ENCODE measurements at regions not wholly inside any gene's neighbourhood (a gene's known extent, or its start where the extent isn't known, plus 50 kb on each side); places are given as distances from the start of the nearest gene placed in this dataset.

DNA sequence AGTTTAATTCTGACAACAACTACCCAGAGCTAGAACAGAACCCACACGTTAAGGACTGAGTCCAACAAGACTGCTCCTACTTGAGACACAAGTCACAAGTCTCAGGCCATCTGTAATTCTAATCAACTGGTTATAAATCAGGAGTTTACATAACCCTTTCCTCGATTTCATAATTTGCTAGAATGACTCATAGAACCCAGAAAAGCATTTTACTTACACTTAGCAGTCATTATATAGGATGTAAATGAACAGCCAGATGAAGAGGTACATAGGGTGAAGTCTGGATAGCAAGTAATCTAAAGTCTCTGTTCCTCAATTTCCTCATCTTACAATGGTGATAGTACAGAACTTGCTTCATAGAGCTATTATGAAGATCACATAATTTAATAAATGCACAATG lies 1018.2 kb downstream of the DIPK2A start:
- Histone ChIP-seq H3K79me2 (ENCODE audit: low read length) (no peaks in the 10 kb centered on the region), H4K20me1 (ENCODE audit: insufficient read depth, low read depth, low read length) (no peaks in the 10 kb centered on the region), H3K4me1 (ENCODE audit: low read length) (no peaks in the 10 kb centered on the region), H3K9ac (ENCODE audit: low read length) (no peak overlapping the region), H3K4me3 (ENCODE audit: low read length) (no peak overlapping the region), H3K27me3 (ENCODE audit: low read length) (no peaks in the 10 kb centered on the region), H3K4me2 (ENCODE audit: low read depth, low read length, poor library complexity, severe bottlenecking) (no peak overlapping the region), H3K9me2 (replicated peaks; ENCODE audit: insufficient read depth, low read length) (no peaks in the 10 kb centered on the region), H3K36me3 (ENCODE audit: insufficient read depth, low read length) (no peaks in the 10 kb centered on the region), H3K9me3 (ENCODE audit: low read length) (peaks cover 4% of the 10 kb centered on the region), H3K27ac (ENCODE audit: low read length) (no peak overlapping the region), H2AFZ (ENCODE audit: low read length) (no peak overlapping the region)
- no peak for DNase-seq

DNA sequence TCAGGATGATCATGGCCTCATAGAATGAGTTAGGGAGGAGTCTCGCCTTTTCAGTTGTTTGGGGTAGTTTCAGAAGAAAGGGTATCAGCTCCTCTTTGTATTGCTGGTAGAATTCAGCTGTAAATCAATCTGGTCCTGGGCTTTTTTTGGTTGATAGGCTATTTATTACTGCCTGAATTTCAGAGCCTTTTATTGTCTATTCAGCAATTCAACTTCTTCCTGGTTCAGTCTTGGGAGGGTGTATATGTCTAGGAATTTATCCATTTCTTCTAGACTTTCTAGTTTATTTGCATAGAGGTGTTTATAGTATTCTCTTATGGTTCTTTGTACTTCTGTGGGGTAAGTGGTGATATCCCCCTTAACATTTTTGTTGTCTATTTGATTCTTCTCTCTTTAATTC lies 1024.2 kb downstream of the DIPK2A start:
- Histone ChIP-seq H4K20me1 (ENCODE audit: insufficient read depth, low read depth, low read length) (no peaks in the 10 kb centered on the region), H3K4me3 (ENCODE audit: low read length) (no peak overlapping the region), H3K9ac (ENCODE audit: low read length) (no peak overlapping the region), H3K9me2 (replicated peaks; ENCODE audit: insufficient read depth, low read length) (no peaks in the 10 kb centered on the region), H3K4me1 (ENCODE audit: low read length) (no peaks in the 10 kb centered on the region), H3K79me2 (ENCODE audit: low read length) (no peaks in the 10 kb centered on the region), H2AFZ (ENCODE audit: low read length) (no peak overlapping the region), H3K27ac (ENCODE audit: low read length) (no peak overlapping the region), H3K9me3 (ENCODE audit: low read length) (peaks cover 11% of the 10 kb centered on the region; the same call in 1 of the 2 replicates), H3K36me3 (ENCODE audit: insufficient read depth, low read length) (no peaks in the 10 kb centered on the region), H3K4me2 (ENCODE audit: low read depth, low read length, poor library complexity, severe bottlenecking) (no peak overlapping the region), H3K27me3 (ENCODE audit: low read length) (no peaks in the 10 kb centered on the region)
- DNase-seq = no peak

GRCh38 chr3:145005427-145005826 lies 1033.8 kb downstream of the DIPK2A start:
- Histone ChIP-seq H3K27me3 (ENCODE audit: low read length) (no peaks in the 10 kb centered on the region), H3K9ac (ENCODE audit: low read length) (no peak overlapping the region), H2AFZ (ENCODE audit: low read length) (no peak overlapping the region), H3K4me3 (ENCODE audit: low read length) (no peak overlapping the region), H3K36me3 (ENCODE audit: insufficient read depth, low read length) (no peaks in the 10 kb centered on the region), H3K4me2 (ENCODE audit: low read depth, low read length, poor library complexity, severe bottlenecking) (no peak overlapping the region), H4K20me1 (ENCODE audit: insufficient read depth, low read depth, low read length) (no peaks in the 10 kb centered on the region), H3K4me1 (ENCODE audit: low read length) (no peaks in the 10 kb centered on the region), H3K9me2 (replicated peaks; ENCODE audit: insufficient read depth, low read length) (no peaks in the 10 kb centered on the region), H3K27ac (ENCODE audit: low read length) (no peak overlapping the region), H3K79me2 (ENCODE audit: low read length) (no peaks in the 10 kb centered on the region), H3K9me3 (ENCODE audit: low read length) (peaks cover 17% of the 10 kb centered on the region)
- no peak for DNase-seq

GRCh38 chr3:145006271-145006670 lies 1034.6 kb downstream of the DIPK2A start:
- Histone ChIP-seq H3K9me3 (ENCODE audit: low read length) (peaks cover 18% of the 10 kb centered on the region), H4K20me1 (ENCODE audit: insufficient read depth, low read depth, low read length) (no peaks in the 10 kb centered on the region), H3K36me3 (ENCODE audit: insufficient read depth, low read length) (no peaks in the 10 kb centered on the region), H3K9me2 (replicated peaks; ENCODE audit: insufficient read depth, low read length) (no peaks in the 10 kb centered on the region), H3K27ac (ENCODE audit: low read length) (no peak overlapping the region), H3K9ac (ENCODE audit: low read length) (no peak overlapping the region), H2AFZ (ENCODE audit: low read length) (no peak overlapping the region), H3K4me2 (ENCODE audit: low read depth, low read length, poor library complexity, severe bottlenecking) (no peak overlapping the region), H3K27me3 (ENCODE audit: low read length) (no peaks in the 10 kb centered on the region), H3K4me1 (ENCODE audit: low read length) (no peaks in the 10 kb centered on the region), H3K4me3 (ENCODE audit: low read length) (no peak overlapping the region), H3K79me2 (ENCODE audit: low read length) (no peaks in the 10 kb centered on the region)
- no peak for DNase-seq

DNA sequence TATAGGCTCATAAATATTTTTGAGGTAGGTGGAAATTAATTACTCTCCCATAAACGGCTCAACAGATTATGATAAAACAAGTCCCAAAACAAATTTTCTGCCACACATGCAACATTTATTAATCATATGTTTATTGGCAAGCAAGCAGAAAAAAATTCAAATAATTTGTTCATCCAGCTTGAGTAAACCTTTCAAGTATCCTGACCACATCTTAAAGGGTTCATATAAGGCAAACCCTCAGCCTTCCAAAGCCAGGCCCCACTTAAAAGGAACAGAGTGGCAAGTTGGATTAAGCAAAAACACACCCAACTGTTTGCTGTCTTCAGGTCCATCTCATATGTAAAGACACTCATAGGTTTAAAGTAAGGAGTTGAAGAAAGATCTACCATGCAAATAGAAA lies 1042.3 kb downstream of the DIPK2A start:
- Histone ChIP-seq H3K9ac (ENCODE audit: low read length) (no peak overlapping the region), H3K27me3 (ENCODE audit: low read length) (no peaks in the 10 kb centered on the region), H3K9me2 (replicated peaks; ENCODE audit: insufficient read depth, low read length) (no peaks in the 10 kb centered on the region), H3K4me2 (ENCODE audit: low read depth, low read length, poor library complexity, severe bottlenecking) (no peak overlapping the region), H3K27ac (ENCODE audit: low read length) (no peak overlapping the region), H2AFZ (ENCODE audit: low read length) (no peak overlapping the region), H3K79me2 (ENCODE audit: low read length) (no peaks in the 10 kb centered on the region), H3K4me1 (ENCODE audit: low read length) (no peaks in the 10 kb centered on the region), H3K4me3 (ENCODE audit: low read length) (no peak overlapping the region), H4K20me1 (ENCODE audit: insufficient read depth, low read depth, low read length) (no peaks in the 10 kb centered on the region), H3K36me3 (ENCODE audit: insufficient read depth, low read length) (no peaks in the 10 kb centered on the region), H3K9me3 (ENCODE audit: low read length) (peaks cover 26% of the 10 kb centered on the region)
- no peak for DNase-seq

- H3K9me3 ChIP-seq (ENCODE audit: low read length) = peaks cover 19% of the 10 kb centered on the region
- no peak for DNase-seq
These were observed 1043.6 kb downstream of the DIPK2A start for GRCh38 chr3:145015253-145015652.

DNA sequence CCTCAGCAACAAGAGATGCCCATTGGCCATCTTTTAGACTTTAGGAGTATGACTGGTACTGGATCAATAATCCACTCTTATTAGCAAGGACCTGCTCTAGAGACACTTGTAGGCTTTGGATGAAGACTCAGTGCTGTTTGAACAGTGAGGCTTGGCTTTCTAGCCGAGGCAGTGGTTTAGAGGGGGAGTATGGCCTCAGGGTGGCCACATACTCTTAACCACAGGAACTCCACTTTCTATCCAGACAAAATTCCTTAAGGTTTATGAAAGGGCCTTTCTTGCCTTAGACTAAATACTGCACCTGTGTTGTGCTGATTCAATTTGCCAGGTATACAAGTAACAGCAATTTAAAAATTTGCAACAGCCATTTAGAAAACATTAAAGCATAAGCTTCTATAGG lies 1046.3 kb downstream of the DIPK2A start:
- DNase-seq = no peak
- Histone ChIP-seq H3K27ac (ENCODE audit: low read length) (no peak overlapping the region), H2AFZ (ENCODE audit: low read length) (no peak overlapping the region), H3K4me2 (ENCODE audit: low read depth, low read length, poor library complexity, severe bottlenecking) (no peak overlapping the region), H3K9me2 (replicated peaks; ENCODE audit: insufficient read depth, low read length) (no peaks in the 10 kb centered on the region), H3K79me2 (ENCODE audit: low read length) (no peaks in the 10 kb centered on the region), H3K4me1 (ENCODE audit: low read length) (no peaks in the 10 kb centered on the region), H3K27me3 (ENCODE audit: low read length) (no peaks in the 10 kb centered on the region), H4K20me1 (ENCODE audit: insufficient read depth, low read depth, low read length) (no peaks in the 10 kb centered on the region), H3K9ac (ENCODE audit: low read length) (no peak overlapping the region), H3K36me3 (ENCODE audit: insufficient read depth, low read length) (no peaks in the 10 kb centered on the region), H3K4me3 (ENCODE audit: low read length) (no peak overlapping the region), H3K9me3 (ENCODE audit: low read length) (peaks cover 8% of the 10 kb centered on the region)

More at GRCh38 chr3:145015253-145015652, 1043.6 kb downstream of the DIPK2A start:
- H3K4me3 ChIP-seq (ENCODE audit: low read length) = no peak overlapping the region
- H3K9me2 ChIP-seq (replicated peaks; ENCODE audit: insufficient read depth, low read length) = no peaks in the 10 kb centered on the region
- H3K27me3 ChIP-seq (ENCODE audit: low read length) = no peaks in the 10 kb centered on the region
- no peak overlapping the region for H3K9ac ChIP-seq (ENCODE audit: low read length)
- H3K4me1 ChIP-seq (ENCODE audit: low read length) = no peaks in the 10 kb centered on the region
- H3K79me2 ChIP-seq (ENCODE audit: low read length) = no peaks in the 10 kb centered on the region
- no peaks in the 10 kb centered on the region for H3K36me3 ChIP-seq (ENCODE audit: insufficient read depth, low read length)
- H3K4me2 ChIP-seq (ENCODE audit: low read depth, low read length, poor library complexity, severe bottlenecking) = no peak overlapping the region
- no peak overlapping the region for H2AFZ ChIP-seq (ENCODE audit: low read length)
- no peak overlapping the region for H3K27ac ChIP-seq (ENCODE audit: low read length)
- H4K20me1 ChIP-seq (ENCODE audit: insufficient read depth, low read depth, low read length) = no peaks in the 10 kb centered on the region

- H4K20me1 ChIP-seq (ENCODE audit: insufficient read depth, low read depth, low read length) = no peaks in the 10 kb centered on the region
- H3K9me2 ChIP-seq (replicated peaks; ENCODE audit: insufficient read depth, low read length) = no peaks in the 10 kb centered on the region
- H2AFZ ChIP-seq (ENCODE audit: low read length) = no peak overlapping the region
- H3K9me3 ChIP-seq (ENCODE audit: low read length) = peaks cover 2% of the 10 kb centered on the region; the same call in 1 of the 2 replicates
- no peak overlapping the region for H3K4me3 ChIP-seq (ENCODE audit: low read length)
- no peaks in the 10 kb centered on the region for H3K27me3 ChIP-seq (ENCODE audit: low read length)
- H3K9ac ChIP-seq (ENCODE audit: low read length) = no peak overlapping the region
- no peaks in the 10 kb centered on the region for H3K36me3 ChIP-seq (ENCODE audit: insufficient read depth, low read length)
- H3K4me2 ChIP-seq (ENCODE audit: low read depth, low read length, poor library complexity, severe bottlenecking) = no peak overlapping the region
- no peak overlapping the region for H3K27ac ChIP-seq (ENCODE audit: low read length)
- no peaks in the 10 kb centered on the region for H3K4me1 ChIP-seq (ENCODE audit: low read length)
- no peak for DNase-seq
- no peaks in the 10 kb centered on the region for H3K79me2 ChIP-seq (ENCODE audit: low read length)
These were observed 1050.8 kb downstream of the DIPK2A start for GRCh38 chr3:145022447-145022846.

DNA sequence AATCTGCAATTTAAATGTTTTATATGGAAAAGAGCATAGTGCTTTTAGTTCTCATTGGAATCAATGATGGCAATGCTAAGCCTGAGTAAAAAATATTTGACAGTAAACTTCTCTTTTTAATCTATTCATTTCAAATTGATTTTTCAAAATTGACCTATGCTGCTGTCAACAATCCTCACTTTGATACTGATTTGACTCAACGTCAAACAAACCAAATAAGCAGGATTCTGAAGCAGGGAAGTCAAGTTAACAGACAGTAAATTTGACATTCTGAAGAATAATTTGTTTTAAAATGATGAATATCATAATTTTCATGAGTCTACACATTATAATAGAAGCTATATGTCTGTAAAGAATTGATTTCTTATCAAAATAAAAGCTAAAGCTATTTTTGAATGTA lies 1053.1 kb downstream of the DIPK2A start:
- Histone ChIP-seq H3K4me3 (ENCODE audit: low read length) (no peak overlapping the region), H3K4me1 (ENCODE audit: low read length) (no peaks in the 10 kb centered on the region), H3K4me2 (ENCODE audit: low read depth, low read length, poor library complexity, severe bottlenecking) (no peak overlapping the region), H4K20me1 (ENCODE audit: insufficient read depth, low read depth, low read length) (no peaks in the 10 kb centered on the region), H3K9me2 (replicated peaks; ENCODE audit: insufficient read depth, low read length) (no peaks in the 10 kb centered on the region), H3K27me3 (ENCODE audit: low read length) (no peaks in the 10 kb centered on the region), H3K27ac (ENCODE audit: low read length) (no peak overlapping the region), H3K79me2 (ENCODE audit: low read length) (no peaks in the 10 kb centered on the region), H3K9me3 (ENCODE audit: low read length) (peaks cover 7% of the 10 kb centered on the region), H3K36me3 (ENCODE audit: insufficient read depth, low read length) (no peaks in the 10 kb centered on the region), H2AFZ (ENCODE audit: low read length) (no peak overlapping the region), H3K9ac (ENCODE audit: low read length) (no peak overlapping the region)
- no peak for DNase-seq

Data from Karpas-422 (cell line).